Epidermal melanocyte (primary cell): ENCODE measurements at regions not wholly inside any gene's neighbourhood (a gene's known extent, or its start where the extent isn't known, plus 50 kb on each side); places are given as distances from the start of the nearest gene placed in this dataset.
A peak's percentile ranks its signal among the peaks of the same experiment; 100 is the strongest.
"Not testable (repeated sequence)": the region's sequence is repeated elsewhere in the genome, so short reads cannot be mapped to it uniquely, and the experiment has no call there.

Experiments
- DNase-seq: peaks from one replicate; pipeline ENCODE4 v3.0.0; 2011; ENCODE audit warnings: low spot score; ENCODE audit not compliant: insufficient read length

DNA sequence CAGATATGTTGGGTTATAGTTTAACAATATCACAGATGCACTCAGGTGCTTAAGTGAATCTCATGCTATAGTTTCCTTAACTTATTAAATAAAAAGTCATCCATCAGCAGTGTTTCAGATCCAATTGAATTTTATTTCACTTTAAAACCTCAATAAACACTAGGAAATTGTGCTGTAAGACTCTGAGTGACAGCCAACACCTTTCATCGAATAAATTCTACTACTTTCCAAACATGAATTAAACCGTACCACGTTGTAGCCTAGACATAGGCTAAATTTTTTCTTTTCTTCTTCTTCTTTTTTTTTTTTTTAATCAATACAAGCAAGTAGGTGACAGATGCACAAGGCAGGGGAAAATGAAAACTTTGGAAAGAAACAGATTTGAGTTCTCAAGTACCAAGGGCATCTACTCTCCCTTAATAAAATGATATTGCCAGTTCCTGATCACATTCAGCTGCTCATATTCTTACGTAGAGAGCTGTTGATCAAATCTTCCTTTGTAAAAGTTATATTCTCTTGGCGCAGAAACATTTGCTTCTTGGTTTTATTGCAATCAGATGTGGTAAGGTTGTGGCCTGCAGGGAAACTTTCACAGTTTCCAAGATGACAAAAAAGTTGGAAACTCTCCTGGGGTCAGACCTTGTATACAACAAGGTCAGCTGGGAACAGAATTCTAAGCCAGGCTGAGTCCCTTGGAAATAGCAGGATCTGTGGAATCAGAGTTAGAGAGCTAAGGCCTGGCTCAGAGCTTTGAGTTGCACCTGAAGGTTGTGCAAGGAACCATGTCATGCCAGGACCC lies 147.7 kb downstream of the CD47 start:
- DNase-seq: no peak

DNA sequence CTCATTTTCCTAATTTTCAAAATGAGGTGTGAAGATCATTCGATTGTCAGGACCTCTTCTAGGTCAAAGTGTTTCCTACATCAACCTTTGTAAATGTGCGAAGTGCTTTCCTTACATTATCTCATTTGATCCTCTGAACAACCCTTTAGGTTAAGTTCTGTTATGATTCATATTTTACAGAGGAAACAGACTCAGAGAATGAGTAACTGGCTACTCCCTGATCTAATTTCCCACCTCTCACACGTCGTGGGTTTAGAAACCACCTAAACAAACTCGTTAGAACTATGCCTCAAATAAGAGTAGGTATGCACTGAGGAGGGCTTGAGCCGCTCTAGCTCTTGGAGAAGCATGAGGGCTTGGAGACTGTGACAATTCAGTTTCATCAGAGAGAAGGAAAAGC lies 148.6 kb downstream of the CD47 start:
- DNase-seq: no peak

DNA sequence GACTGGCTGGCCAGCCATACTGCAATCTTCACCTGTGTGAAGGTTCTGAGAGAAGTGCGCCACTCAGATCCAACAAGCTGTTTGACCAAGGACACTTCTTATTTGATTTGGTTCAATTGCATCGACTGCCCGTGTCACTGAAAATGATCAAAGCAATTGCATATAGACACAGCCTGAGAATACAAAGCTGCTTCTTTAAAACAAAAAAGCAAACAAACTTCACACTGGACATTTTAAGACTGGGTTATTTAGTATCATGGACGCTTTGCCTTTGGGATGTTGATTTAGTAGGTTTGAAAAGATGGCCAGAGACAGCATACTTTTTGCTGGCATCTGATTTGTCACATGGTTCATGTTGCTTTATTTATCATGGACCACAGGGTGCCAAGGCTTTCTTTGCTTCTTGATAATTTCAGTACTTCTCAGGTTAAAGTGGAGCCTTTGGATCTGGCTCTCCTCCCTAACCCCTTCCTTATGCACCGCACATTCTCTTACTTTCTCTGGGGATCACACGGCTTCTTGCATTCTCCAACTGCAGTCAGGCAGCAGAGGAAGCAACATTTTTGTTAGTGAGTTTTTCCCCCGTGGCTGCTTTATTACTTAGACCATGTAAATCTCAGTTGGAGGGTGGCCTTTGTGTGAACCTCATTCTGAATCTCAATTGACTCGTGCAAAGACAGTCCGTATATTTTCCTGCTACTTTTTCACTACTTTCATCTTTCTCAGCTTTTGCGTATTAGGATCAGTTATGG lies 151.0 kb downstream of the CD47 start:
- no peak for DNase-seq

DNA sequence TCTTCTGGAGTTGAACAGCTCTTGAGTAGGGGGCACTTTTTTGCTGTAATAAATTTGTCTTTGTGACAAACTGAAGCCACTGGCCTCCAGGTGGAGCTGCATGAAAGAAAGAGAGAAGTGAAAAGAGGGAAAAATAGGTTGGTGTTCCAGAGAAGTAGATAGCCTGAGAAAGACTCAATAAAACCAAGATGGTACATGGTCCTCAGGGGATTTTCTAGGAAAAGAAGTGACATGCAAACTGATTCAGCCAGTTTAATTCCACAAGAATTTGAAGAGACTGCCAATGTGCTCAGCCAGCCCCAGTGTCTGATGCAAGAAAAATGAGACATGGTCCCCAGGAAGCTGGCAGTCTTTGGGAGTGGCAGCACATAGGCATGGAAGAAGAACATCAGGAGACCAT lies 152.7 kb downstream of the CD47 start:
- peak; percentile 44 for DNase-seq

DNA sequence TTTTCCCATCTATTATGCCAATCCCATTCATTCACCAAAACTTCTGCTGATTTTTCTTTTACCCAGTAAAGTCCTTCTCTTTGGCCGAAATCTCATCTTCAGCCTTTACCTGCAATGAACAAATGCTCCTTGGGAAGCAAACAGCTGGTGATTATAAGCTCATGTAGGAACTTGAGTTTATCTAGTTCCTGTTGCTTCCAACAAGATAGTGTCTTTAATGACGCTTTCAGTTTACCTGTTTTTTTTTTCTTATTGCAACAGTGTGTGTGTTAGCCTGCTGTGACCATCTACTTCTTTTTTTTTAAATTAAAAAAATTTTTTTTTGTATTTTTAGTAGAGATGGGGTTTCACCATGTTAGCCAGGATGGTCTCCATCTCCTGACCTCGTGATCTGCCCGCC lies 156.0 kb downstream of the CD47 start:
- DNase-seq: no peak

DNA sequence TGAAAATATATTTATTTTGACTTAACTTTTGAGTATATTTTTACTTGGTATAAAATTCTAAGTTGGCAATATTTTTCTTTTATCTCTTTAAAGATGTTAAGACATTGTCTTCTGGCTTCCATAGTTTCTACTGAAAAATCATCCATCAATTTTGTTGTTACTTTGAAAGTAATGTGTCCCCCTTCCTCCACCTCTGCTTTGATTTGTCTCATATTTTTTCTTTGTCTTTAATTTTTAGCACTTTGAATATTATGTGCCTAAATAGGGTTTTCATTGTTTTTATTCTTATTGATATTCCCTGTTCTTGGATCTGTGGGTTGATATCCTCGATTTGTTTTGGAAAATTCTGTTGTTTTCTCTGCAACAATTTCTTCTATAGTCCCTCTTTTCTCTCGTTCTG lies 157.4 kb downstream of the CD47 start:
- DNase-seq: no peak

DNA sequence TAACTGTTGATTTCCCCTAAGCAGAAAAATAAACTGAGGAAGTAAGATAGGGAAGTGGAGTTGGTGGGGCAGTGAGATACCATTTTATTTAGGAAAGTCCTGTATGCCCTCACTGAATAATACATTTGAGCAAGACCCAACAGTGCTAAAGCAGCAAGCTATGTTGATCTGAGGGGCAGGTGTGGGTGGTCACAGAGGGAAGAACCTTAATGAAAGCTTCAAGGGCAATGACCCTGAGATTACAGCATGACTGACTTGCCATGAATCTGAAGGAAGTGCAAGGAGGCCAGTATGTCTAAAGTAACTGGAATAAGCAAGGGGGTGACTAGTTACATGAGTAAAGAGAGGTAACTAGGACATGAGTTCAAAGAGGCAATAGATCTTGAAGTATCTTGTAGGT lies 159.5 kb downstream of the CD47 start:
- no peak for DNase-seq

DNA sequence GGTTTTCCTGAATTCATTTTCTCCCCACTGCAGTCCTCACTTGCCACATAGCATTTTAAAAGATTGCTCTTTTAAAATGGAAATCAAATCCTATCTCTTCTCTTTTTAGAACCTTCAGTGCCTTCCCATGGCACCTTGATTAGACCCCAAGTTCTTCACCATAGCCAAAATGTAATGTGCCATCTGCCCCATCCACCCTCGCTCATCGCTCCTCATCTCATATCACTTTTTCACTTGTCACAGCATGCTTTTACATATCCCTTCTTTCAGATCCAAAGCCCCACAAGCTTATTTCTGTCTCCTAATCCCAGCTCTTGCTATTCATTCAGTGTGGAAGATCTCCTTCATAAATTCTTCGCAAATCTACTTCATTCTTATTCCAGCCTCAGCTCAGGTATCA lies 161.7 kb downstream of the CD47 start:
- no peak for DNase-seq

DNA sequence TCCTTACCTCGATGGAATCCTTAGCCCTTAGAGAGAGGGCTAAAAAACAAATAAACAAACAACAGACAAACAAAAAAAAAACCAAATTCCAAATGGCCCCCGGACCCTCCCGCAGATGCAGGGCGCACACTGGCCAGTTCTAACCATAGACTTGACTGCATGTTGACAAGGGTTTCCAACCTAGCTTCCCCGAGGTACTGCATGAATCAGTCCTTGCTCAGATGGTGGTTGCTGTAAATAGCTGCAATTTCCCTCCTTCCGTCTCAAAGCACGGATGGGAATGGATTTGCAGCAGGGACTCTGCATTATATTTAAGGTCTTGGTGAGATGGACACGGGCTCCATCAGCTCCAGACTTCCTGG lies 162.8 kb downstream of the CD47 start:
- no peak for DNase-seq

DNA sequence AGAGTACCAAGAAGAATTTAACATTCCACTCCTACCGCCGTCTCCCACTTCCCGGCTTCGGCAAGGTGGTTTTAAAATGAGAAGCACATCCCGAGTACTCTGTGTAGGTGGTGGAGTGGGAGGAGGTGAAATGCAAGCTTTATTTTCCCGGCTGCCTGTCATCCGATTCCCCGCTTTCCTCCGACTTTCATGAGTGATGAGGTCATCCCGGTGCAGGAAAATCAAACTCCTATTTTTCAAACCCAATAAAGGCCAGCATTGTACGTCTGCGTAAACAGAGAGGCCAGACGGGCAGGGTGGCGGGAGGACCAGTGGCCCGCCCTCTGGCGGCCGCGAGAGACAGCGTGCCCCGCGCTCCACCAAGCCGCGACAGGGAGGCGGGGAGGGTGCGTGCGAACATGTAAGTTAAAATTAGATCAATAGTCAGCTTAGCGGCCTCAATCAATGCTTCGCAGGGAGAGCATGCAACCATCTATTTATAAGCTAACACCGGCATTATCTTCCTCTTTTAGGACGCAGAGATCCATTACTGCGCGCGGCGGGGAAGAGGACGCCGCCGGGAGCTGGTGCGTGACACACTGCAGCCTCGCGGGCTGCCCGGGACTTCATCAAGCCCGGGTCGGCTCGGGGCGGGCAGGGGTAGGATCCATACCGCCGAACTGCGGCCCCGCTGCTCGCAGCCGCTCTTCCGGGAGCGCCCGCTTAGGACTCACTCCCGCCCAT lies 163.3 kb downstream of the CD47 start:
- peak; percentile 64 for DNase-seq

DNA sequence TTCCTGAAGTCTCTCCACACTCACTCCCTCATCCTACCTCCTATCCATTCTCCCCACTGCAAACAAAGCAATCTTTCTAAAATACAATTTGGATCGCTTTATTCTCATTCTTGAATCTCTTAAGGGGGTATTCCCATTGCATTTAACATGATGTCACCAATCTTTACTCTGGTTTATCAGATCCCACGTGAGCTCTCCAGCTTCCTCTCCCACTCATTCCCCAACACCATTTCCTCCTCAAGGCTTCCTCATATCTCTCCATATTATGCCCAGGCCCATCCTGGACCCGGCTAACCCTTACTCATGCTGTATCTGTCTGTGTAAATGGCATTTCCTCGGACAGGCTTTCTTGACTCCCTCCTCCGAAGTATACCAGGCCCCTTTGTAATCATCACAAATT lies 165.0 kb downstream of the CD47 start:
- DNase-seq: no peak

DNA sequence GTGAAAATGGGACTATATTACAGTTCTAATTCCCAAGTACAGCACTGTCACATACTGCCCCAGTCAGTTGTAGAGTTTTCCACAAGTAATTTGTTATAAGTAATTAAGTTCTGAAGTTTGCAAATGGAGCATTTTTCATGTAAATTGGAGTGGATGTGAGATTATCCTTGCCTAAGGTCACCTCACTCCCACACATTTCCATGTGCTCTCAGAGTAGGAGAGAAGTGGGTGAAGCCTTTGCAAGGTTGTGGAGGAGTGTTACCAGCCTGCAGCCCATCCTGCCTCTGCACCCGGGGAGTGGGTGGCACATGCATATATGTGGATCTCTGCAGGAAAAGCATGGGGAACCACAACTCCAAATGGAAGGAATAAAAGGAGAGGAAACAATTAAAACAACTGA lies 169.8 kb downstream of the CD47 start:
- no peak for DNase-seq

DNA sequence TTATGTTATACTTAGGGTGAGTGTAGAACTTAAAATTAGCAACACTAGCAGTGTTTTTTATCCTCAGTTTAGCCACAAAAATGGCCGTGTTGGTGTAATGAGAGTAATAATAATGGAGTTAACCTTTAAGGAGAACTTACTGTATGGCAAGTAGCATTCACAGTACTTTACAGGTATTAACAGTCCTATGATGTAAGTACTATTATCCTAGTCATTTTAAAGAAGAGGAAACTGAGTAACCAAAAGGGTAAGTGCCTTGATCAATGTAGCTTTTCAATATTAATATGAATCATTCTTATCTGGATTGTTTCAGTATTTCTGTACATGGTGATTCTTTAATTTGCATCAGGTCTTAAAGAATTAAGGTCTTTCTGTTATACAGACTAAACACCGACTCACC lies 170.3 kb downstream of the CD47 start:
- no peak for DNase-seq

DNA sequence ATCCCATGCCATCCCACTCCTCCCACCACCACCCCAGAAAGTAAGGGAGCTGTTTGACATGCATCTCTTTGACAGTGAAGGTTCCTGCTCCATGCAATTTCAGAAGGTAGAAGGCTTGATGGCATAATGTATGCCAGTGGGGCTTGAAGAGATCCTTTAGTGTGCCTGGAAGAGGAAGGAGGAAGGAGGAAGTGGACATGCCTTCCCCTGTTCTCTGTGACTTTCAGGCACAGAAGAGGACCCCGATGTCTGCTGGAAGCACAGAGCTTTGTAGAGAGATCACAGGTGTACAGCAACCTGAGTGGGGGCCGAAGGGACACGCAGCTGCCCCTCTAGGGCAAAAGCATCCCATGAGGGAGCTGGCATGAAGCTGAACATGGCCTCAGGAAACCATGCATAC lies 171.6 kb downstream of the CD47 start:
- DNase-seq: no peak

DNA sequence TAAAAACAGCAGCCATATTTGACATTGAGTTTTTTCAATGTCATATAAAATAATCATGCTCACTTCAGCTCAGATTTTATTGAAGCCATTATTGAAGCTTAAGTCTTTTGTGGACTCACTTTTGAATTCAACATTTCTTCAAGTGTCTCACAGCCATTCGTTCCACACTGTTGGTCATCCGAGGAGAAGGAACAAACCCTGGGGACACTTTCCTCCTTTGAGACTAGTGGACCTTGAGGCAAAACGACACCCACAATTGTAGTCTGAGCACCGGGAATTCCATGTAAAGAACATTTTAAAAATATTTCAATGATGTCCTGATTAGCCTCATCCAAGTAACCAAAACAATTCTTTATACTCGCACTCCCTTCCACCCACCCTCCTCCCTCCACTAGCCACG lies 174.7 kb downstream of the CD47 start:
- DNase-seq: no peak

DNA sequence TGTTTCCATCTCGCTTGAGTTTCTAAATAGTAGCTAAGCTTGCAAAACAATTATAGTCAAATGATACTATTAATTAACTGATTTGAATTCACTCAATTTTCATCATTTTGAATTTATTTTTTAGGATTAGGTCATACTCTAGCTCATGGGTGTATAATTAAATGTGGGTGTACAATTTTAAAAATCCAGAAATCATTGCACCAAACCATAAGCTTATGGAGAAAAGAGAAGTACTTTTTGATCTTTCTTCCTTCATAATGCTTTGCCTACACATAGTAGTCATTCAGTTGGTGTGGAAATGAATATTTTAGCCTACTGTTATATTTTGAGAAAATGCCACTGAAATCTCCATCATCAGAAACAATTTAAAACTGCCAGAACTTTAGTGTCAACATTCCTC lies 175.1 kb downstream of the CD47 start:
- no peak for DNase-seq

DNA sequence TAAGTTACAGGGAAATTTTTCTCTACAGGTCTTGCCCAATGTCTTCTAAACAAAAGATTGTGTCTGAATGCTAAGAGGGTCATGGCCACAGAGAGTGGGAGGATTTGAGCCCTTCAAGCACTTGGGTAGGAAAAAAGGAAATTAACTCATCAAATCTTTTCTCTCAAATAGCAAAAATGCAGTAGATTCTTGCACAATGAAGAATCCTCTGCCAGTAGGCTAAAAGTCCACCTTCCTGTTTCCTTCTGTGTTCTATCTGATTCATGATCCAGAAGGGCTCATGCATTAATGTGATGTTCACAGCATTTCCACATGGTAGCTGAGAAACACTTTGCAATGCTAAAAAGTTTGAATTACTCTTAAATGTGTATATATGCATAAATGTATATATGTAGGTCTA lies 177.1 kb downstream of the CD47 start:
- DNase-seq: no peak

DNA sequence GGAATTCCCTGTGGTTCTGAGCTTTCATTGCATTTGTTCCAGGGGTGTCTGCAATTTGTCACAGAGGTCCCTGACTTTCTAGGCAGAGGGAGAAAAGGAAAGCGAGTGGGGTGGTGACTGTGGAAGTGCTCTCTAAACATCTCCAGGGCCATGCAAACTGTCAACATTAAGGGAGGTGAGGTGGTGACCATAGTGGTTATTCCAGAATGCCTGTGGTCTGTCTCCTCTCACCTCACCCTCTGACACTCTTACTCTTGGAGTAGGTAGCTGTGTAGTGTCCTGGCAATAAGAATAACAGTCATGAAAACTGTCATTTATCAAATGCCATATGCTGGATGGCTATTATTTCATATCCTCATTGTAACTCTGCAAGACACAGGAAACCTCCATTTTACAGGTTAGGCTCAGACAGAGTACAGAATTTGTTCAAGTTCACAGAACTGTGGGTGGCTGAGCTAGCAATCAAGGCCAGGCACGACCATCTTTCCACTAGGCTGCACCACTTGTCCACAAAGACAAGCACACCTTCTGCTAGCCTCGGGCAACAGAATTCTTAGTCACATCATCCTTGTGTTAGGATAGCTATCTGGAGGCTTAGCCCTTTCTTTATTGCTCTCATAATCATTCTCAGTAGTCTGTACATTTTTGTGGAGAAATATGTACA lies 179.4 kb downstream of the CD47 start:
- DNase-seq: no peak

DNA sequence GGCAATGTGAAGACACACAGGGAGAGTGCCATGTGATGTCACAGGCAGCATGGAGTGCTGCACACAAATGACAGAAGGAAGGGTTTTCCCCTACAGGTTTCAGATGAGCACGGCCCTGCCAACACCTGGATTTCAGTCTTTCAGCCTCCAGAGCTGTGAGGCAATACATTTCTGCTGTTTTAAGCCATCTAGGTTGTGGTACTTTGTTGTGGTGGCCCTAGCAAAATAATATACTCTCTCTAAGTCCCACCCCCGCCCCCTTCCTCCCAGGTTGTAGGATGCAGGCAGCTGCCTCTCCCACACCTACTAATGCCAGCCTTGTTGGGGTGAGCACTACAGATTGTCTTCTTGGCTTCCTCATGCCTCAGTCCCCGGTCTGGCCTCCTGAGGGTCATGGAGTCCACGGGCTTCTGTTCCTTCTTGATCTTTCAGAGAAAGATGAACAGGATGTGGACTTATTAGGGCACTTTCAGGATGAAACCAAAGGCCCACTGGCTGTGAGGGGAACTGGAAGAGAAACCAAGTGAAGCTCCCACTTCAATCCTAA lies 180.0 kb downstream of the CD47 start:
- DNase-seq: no peak

DNA sequence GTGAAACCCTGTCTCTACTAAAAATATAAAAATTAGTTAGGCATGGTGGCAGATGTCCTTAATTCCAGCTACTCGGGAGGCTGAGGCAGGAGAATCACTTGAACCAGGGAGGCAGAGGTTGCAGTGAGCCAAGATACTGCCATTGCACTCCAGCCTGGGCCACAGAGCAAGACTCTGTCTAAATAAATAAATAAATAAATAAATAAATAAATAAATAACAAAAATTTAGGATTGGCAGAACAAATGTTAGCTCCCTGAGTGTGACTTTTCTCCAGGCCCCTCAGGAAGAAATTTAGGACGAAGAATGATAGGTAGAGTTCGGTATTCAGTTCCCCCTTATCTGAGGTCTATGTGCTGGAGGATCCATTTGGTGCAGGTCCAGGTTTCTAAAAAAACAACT lies 181.2 kb downstream of the CD47 start:
- DNase-seq: not testable (repeated sequence)

DNA sequence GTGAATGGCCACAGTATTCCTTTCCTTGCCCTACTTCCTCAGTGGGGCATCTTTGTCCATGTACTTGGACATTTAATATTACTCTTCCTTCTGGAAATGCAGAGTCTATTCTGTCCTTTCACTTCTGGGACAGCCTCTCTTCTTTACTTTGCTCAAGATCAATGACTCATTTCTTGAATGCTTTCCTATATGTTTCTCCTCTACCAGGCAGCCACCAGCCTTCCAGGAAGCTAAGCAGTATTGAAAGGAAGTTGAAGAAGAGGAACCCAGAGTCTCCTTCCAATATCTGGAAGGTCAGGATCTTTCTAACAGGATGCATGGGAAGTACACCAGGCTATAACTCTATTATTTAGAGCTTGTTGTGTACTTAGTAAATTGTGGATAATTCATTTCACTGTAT lies 182.8 kb downstream of the CD47 start:
- no peak for DNase-seq
